SK-N-SH treated with all-trans-retinoic acid at 6 μM for 48 hours (cell line): ENCODE measurements at regions not wholly inside any gene's neighbourhood (a gene's known extent, or its start where the extent isn't known, plus 50 kb on each side); places are given as distances from the start of the nearest gene placed in this dataset.

ENCODE experiments used
- ARNTL ChIP-seq: fragments of 450-650 bp; formaldehyde crosslinking; IDR thresholded peaks from 2 replicates; pipeline ENCODE4 v1.5.0; 2020; ENCODE audit warnings: low read depth, mild to moderate bottlenecking, moderate library complexity, borderline replicate concordance
- GLIS3 ChIP-seq: fragments of 250-450 bp; sonication (Bioruptor Pico); IDR thresholded peaks from 2 replicates; pipeline ENCODE4 v1.5.0; 2020; ENCODE audit warnings: mild to moderate bottlenecking, moderate library complexity
- OSR1 ChIP-seq: fragments of 250-450 bp; sonication (Bioruptor Pico); IDR thresholded peaks from 2 replicates; pipeline ENCODE4 v1.8.0; 2022; ENCODE audit warnings: moderate library complexity, mild to moderate bottlenecking, inconsistent platforms
- RARB ChIP-seq: fragments of 250-450 bp; sonication (Bioruptor Pico); IDR thresholded peaks from 2 replicates; pipeline ENCODE4 v1.8.0; 2021; ENCODE audit warnings: mild to moderate bottlenecking, moderate library complexity
- SNAI2 ChIP-seq: fragments of 250-450 bp; sonication (Bioruptor Pico); IDR thresholded peaks from 2 replicates; pipeline ENCODE4 v1.5.0; 2020; ENCODE audit warnings: mild to moderate bottlenecking, moderate library complexity
- TCF4 ChIP-seq: fragments of 250-450 bp; sonication (Bioruptor Pico); IDR thresholded peaks from 2 replicates; pipeline ENCODE4 v1.8.0; 2021; ENCODE audit warnings: mild to moderate bottlenecking, moderate library complexity, borderline replicate concordance
- ZFP3 ChIP-seq: fragments of 250-450 bp; sonication (Bioruptor Pico); IDR thresholded peaks from 2 replicates; pipeline ENCODE4 v1.5.0; 2020; ENCODE audit warnings: mild to moderate bottlenecking, moderate library complexity
- ZNF70 ChIP-seq: fragments of 450-650 bp; formaldehyde crosslinking; IDR thresholded peaks from 2 replicates; pipeline ENCODE4 v1.5.0; 2020; ENCODE audit warnings: mild to moderate bottlenecking, moderate library complexity
- TF ChIP-seq, protein P1 (sequence below): fragments of 250-450 bp; sonication (Bioruptor Pico); IDR thresholded peaks from 2 replicates; pipeline ENCODE4 v1.5.1; 2021; ENCODE audit warnings: mild to moderate bottlenecking, moderate library complexity
- TF ChIP-seq, protein P2 (sequence below): fragments of 250-450 bp; sonication (Bioruptor Pico); IDR thresholded peaks from 2 replicates; pipeline ENCODE4 v1.8.0; 2021; ENCODE audit warnings: low read depth, mild to moderate bottlenecking, moderate library complexity, borderline replicate concordance
- TF ChIP-seq, protein P3 (sequence below): fragments of 250-450 bp; sonication (Bioruptor Pico); IDR thresholded peaks from 2 replicates; pipeline ENCODE4 v1.5.1; 2020; ENCODE audit warnings: low read depth, mild to moderate bottlenecking, moderate library complexity
- TF ChIP-seq, protein P4 (sequence below): fragments of 250-450 bp; sonication (Bioruptor Pico); IDR thresholded peaks from 2 replicates; pipeline ENCODE4 v1.5.0; 2020; ENCODE audit warnings: mild to moderate bottlenecking, moderate library complexity
- TF ChIP-seq, protein P5 (sequence below): fragments of 250-450 bp; sonication (Bioruptor Pico); IDR thresholded peaks from 2 replicates; pipeline ENCODE4 v1.8.0; 2020; ENCODE audit warnings: mild to moderate bottlenecking, moderate library complexity, borderline replicate concordance

DNA sequence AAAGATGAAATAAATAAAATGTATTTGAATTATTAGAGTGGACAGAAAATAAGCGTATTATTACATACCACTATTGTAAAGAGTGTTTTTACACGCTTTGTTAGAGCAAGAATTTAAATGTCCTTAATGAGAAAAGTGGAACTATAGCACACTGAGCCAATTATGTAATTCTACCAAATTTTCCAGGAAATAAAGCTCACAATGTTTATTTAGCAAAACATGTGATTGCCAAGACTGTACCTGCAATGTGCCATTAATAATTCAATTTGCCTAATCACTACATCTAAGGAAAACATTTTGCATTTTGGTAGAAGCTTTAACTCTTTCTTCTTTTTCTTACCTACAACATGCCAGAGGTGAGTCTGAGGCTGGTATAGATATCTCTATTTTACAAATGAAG, 58.7 kb upstream of the PHACTR1 start:
- TF ChIP-seq, protein P1, sequence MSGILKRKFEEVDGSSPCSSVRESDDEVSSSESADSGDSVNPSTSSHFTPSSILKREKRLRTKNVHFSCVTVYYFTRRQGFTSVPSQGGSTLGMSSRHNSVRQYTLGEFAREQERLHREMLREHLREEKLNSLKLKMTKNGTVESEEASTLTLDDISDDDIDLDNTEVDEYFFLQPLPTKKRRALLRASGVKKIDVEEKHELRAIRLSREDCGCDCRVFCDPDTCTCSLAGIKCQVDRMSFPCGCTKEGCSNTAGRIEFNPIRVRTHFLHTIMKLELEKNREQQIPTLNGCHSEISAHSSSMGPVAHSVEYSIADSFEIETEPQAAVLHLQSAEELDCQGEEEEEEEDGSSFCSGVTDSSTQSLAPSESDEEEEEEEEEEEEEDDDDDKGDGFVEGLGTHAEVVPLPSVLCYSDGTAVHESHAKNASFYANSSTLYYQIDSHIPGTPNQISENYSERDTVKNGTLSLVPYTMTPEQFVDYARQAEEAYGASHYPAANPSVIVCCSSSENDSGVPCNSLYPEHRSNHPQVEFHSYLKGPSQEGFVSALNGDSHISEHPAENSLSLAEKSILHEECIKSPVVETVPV, result no peak
- TF ChIP-seq ZFP3 (CRISPR knock-in tag) (no peak), GLIS3 (CRISPR knock-in tag) (no peak), OSR1 (CRISPR knock-in tag) (no peak), TCF4 (CRISPR knock-in tag) (no peak), SNAI2 (CRISPR knock-in tag) (no peak), ZNF70 (CRISPR knock-in tag) (no peak), ARNTL (CRISPR knock-in tag) (no peak), RARB (CRISPR knock-in tag) (no peak)
- TF ChIP-seq, protein P2, sequence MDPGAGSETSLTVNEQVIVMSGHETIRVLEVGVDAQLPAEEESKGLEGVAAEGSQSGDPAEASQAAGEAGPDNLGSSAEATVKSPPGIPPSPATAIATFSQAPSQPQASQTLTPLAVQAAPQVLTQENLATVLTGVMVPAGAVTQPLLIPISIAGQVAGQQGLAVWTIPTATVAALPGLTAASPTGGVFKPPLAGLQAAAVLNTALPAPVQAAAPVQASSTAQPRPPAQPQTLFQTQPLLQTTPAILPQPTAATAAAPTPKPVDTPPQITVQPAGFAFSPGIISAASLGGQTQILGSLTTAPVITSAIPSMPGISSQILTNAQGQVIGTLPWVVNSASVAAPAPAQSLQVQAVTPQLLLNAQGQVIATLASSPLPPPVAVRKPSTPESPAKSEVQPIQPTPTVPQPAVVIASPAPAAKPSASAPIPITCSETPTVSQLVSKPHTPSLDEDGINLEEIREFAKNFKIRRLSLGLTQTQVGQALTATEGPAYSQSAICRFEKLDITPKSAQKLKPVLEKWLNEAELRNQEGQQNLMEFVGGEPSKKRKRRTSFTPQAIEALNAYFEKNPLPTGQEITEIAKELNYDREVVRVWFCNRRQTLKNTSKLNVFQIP (CRISPR knock-in tag), result no peak
- TF ChIP-seq, protein P3, sequence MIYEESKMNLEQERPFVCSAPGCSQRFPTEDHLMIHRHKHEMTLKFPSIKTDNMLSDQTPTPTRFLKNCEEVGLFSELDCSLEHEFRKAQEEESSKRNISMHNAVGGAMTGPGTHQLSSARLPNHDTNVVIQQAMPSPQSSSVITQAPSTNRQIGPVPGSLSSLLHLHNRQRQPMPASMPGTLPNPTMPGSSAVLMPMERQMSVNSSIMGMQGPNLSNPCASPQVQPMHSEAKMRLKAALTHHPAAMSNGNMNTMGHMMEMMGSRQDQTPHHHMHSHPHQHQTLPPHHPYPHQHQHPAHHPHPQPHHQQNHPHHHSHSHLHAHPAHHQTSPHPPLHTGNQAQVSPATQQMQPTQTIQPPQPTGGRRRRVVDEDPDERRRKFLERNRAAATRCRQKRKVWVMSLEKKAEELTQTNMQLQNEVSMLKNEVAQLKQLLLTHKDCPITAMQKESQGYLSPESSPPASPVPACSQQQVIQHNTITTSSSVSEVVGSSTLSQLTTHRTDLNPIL, result no peak
- TF ChIP-seq, protein P4, sequence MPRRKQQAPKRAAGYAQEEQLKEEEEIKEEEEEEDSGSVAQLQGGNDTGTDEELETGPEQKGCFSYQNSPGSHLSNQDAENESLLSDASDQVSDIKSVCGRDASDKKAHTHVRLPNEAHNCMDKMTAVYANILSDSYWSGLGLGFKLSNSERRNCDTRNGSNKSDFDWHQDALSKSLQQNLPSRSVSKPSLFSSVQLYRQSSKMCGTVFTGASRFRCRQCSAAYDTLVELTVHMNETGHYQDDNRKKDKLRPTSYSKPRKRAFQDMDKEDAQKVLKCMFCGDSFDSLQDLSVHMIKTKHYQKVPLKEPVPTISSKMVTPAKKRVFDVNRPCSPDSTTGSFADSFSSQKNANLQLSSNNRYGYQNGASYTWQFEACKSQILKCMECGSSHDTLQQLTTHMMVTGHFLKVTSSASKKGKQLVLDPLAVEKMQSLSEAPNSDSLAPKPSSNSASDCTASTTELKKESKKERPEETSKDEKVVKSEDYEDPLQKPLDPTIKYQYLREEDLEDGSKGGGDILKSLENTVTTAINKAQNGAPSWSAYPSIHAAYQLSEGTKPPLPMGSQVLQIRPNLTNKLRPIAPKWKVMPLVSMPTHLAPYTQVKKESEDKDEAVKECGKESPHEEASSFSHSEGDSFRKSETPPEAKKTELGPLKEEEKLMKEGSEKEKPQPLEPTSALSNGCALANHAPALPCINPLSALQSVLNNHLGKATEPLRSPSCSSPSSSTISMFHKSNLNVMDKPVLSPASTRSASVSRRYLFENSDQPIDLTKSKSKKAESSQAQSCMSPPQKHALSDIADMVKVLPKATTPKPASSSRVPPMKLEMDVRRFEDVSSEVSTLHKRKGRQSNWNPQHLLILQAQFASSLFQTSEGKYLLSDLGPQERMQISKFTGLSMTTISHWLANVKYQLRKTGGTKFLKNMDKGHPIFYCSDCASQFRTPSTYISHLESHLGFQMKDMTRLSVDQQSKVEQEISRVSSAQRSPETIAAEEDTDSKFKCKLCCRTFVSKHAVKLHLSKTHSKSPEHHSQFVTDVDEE, result no peak
- TF ChIP-seq, protein P5, sequence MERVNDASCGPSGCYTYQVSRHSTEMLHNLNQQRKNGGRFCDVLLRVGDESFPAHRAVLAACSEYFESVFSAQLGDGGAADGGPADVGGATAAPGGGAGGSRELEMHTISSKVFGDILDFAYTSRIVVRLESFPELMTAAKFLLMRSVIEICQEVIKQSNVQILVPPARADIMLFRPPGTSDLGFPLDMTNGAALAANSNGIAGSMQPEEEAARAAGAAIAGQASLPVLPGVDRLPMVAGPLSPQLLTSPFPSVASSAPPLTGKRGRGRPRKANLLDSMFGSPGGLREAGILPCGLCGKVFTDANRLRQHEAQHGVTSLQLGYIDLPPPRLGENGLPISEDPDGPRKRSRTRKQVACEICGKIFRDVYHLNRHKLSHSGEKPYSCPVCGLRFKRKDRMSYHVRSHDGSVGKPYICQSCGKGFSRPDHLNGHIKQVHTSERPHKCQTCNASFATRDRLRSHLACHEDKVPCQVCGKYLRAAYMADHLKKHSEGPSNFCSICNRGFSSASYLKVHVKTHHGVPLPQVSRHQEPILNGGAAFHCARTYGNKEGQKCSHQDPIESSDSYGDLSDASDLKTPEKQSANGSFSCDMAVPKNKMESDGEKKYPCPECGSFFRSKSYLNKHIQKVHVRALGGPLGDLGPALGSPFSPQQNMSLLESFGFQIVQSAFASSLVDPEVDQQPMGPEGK (CRISPR knock-in tag), result no peak
